HG03045 (cell line): ENCODE measurements at regions not wholly inside any gene's neighbourhood (a gene's known extent, or its start where the extent isn't known, plus 50 kb on each side); places are given as distances from the start of the nearest gene placed in this dataset.

Experiments used
- ATAC-seq: cut with Tn5 transposase; IDR thresholded peaks from one replicate; pipeline ENCODE4 v1.9.1; 2021; ENCODE audit warnings: mild to moderate bottlenecking, moderate library complexity; ENCODE audit not compliant: unreplicated experiment

GRCh38 chr12:114767906-114768722 lies 84.1 kb upstream of the TBX3 start:
- ATAC-seq: no peak

GRCh38 chr12:114767084-114767760 lies 83.2 kb upstream of the TBX3 start:
- no peak for ATAC-seq

DNA sequence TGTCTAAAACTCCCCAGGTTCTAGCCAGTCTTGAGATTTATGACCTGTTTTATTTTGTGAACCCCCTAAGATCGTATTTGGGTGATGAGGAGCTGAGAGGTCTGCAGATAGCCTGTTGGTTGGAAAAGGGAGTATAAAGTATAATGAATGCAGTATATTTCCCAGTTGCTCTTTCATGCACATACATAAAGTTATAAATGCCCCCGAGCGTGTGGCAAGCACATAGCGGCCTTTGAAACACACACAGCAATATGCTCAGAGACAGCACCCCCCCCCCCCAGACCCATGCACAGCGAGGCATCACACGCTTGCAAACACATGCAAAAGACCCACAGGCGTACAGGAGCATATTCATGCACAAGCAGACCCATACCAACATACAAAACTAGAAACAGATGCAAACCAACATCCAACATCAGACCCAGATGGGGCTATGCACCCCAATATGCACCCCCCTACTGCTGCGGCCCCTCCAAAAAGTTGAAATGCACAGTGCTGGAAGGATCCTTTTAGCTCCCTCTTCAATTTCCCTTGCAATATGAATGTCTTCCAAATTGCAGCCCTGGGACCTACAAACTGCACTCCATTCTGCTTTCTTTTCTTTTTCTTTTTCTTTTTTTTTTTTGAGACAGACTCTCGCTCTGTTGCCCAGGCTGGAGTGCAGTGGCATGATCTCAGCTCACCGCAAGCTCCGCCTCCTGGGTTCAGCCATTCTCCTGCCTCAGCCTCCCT lies 82.2 kb upstream of the TBX3 start:
- no peak for ATAC-seq

- no peak for ATAC-seq
These were observed 80.5 kb upstream of the TBX3 start for GRCh38 chr12:114764510-114764909.

GRCh38 chr12:114762490-114763110 lies 78.6 kb upstream of the TBX3 start:
- no peak for ATAC-seq

- ATAC-seq: no peak
These were observed 76.3 kb upstream of the TBX3 start for GRCh38 chr12:114760151-114760877.

- no peak for ATAC-seq
These were observed 75.7 kb upstream of the TBX3 start for GRCh38 chr12:114759635-114760034.

GRCh38 chr12:114757684-114758325 lies 73.8 kb upstream of the TBX3 start:
- no peak for ATAC-seq

DNA sequence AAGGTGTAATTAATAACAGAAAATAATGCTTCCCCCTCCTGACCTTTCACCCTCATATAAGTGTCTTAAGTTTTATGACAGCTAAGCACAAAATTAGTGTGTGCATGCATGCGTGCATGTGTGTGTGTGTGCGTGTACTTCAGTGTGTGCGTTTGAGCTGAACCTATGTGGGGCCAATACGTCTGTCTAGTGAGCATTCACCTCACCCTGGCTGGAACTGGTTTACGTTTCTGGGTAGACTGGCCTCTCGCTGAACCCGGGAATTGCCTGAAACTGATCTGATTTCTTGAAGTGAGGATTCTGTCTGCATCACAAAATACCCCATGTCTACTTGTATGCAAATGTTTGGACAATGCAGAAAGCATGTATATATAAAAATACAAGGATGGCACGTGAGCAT lies 68.2 kb upstream of the TBX3 start:
- no peak for ATAC-seq

DNA sequence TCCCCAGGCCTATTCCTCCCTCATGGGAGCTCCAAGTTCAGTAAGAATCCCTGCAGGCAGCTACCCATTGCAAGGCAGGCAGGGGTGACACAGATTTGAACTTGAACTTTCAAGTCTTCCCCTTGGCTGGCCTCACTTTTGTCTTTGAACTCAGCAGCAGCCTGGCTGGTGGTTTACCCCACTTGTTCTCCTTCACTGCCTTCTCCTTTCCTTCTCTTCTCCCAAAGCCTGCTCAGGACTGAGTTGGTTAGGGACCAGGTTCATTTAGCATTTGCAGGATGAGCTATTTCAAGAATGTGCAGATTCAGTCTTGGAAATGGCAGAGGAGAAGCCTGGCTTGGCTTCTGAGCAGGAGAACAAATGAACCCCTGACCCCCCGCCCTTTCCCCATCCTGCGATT lies 67.7 kb upstream of the TBX3 start:
- ATAC-seq: no peak

GRCh38 chr12:114750917-114751316 lies 66.9 kb upstream of the TBX3 start:
- no peak for ATAC-seq

DNA sequence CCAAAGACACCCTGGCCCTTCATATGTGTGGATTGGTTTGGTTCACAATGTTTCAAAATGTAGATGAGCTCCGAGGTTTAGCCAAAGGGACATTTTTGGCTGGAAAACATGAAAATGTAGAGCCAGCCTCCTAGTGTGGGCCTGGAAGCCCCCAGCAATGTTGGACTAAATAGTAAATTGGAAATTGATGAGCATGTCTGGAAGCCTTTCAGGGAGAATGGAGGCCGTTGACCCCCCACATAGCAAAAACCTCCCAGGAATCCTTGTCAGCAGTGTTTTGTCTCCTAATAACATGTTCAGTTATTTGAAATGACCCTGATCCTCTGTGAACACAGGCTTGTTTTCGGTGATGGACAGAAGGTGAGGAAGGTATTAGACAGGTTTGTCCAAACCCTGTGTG lies 65.1 kb upstream of the TBX3 start:
- ATAC-seq: no peak

DNA sequence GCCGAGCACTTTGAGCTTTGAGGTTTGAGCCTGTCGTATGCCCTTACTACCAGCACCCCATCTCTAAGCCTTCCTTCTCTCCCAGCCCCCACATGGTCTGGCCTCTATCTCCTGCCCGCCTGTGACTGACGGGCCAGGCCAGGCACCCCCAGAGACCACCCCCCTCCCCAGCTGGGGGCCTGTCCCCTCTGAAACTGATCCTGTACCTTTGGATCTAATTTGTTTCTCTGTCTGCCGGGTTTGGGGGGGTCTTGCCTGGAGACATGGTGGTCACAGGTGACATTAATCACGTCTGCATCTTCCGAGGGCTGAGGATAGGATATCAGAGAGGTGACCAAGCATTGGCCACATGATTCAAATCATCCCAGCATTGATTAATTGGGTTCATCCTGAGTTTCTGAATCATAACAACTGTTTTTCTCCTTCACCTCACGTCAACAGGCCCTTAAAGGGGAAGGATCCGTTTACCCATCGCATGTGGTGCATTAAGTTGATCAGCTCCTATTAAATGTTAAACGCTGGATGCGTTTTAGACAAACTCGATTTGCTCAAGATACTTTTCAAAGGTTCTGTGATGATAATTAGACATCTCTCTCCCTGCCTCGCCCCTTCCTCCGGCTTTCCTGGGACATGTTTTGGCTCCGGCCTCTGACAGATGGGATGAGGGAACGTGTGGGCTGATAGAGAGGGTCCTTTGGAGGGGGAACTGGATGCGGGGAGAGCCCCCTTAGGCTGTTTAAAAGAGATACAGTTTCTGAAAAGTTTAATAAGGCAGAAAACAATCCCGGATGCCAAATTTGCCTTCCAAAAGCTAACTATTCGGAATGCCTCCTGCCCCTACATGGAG lies 63.3 kb upstream of the TBX3 start:
- ATAC-seq: no peak

DNA sequence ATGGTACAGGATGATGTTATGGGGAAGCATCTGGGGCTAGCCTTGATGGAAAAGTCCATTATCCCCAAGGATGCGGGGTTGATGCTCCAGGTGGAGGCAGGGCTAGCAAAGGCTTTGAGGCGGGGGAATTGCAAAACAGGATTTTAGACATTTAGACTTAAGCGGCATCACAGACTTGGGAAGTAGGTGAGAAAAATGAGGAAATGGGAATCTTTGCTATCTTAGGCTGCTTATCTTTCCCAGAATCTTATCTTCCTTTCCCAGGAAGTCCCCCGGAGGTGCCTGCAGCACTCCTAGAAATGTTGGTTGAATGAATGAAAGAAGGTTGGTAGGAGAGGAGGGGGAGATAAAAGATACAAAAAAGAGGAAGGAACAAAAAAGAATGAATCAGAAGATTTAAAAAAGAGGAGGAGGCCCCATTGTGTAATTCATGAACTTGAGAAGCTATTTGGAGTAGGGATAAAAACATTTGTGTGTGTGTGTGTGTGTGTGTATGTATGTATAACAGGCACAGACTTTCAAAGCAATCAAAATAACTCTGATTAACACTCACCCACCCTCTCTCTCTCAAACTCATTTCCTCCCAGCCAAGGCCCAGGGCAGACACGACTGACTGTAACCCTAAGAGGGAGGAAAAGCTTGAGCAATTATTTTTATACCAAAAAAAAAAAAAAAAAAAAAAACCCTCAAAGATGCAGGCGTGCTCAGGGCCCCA lies 62.5 kb upstream of the TBX3 start:
- ATAC-seq: no peak

- no peak for ATAC-seq
These were observed 60.7 kb upstream of the TBX3 start for GRCh38 chr12:114744691-114745090.

- no peak for ATAC-seq
These were observed 60.3 kb upstream of the TBX3 start for GRCh38 chr12:114744285-114744684.

- ATAC-seq: no peak
These were observed 59.8 kb upstream of the TBX3 start for GRCh38 chr12:114743799-114744198.

DNA sequence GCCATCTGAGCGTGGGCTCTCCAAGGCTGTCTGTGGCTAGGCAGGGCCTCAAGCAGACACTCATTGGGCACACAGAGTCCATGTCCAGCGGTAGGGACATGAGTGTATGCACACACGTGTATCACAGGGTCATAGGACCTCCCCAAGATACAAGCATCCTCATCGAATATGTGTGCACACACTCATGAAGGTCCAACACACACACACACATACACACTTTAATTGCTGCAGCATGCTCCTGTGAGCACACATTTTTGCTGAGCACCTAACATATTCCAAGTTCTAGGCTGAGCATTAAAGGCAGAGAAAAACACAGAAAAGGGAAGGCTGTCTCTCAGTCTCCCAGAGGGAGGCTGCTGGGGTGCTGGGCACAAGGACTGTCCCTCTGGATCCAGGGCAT lies 59.3 kb upstream of the TBX3 start:
- ATAC-seq: no peak

GRCh38 chr12:114742363-114742762 lies 58.4 kb upstream of the TBX3 start:
- ATAC-seq: no peak
